ENCODE measurements at regions not wholly inside any gene's neighbourhood (a gene's known extent, or its start where the extent isn't known, plus 50 kb on each side); places are given as distances from the start of the nearest gene placed in this dataset.
"Not testable (repeated sequence)": the region's sequence is repeated elsewhere in the genome, so short reads cannot be mapped to it uniquely, and the experiment has no call there.

DNA sequence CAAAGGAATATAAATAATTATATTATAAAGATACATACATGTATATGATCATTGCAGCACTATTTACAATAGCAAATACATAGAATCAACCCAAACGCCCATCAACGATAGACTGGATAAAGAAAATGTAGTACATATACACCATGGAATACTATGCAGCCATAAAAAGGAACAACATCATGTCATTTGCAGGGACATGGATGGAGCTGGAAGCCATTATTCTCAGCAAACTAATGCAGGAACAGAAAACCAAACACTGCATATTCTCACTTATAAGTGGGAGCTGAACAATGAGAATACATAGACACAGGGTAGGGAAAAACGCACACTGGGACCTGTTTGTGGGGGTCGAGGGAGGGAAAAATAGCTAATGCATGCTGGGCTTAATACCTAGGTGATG lies 120.9 kb upstream of the ZCCHC13 start:
- in situ Hi-C loops (cut with HindIII; ENCODE audit: low sequenced_read_pairs); DNase-seq (ENCODE audit: low spot score): not testable (repeated sequence)

DNA sequence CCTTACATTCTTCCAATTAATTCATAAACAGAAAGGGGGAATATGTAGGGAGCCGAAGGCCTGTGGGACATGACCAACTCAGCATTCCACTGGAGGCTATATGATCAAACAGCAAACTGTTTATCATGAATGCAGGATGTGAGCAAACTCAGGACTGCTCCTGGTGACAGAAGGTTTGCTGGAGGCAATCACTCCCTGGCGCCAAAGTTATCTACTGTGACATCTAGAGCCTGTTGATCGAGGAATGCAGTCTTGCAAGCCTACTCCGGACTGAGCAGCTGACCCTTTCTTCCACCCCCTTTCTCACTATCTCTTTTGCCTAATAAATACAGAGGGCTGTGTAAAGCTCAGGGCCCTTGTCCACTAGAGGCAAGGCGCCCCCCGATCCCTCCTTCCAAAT lies 122.0 kb upstream of the ZCCHC13 start:
- DNase-seq (ENCODE audit: low spot score); in situ Hi-C loops (cut with HindIII; ENCODE audit: low sequenced_read_pairs): not testable (repeated sequence)

DNA sequence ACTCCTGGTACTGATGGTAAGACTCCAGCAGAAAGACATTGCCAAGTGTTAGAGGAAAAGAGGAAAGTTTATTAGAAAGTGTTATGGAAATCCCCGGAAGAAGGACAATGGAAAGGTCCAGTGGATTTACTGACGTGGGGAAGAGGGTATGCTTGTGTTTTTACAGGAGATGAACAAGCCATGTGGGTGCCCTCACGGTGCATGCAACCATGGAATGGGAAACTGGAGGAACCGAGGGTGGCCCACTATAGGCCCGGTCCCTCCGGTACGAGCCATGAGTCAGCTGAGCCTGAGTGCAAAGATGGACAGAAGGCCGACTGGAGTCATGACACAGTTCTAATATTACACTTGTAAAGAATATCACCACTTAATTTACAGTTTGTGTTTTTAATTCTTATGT lies 123.3 kb upstream of the ZCCHC13 start:
- in situ Hi-C loops (cut with HindIII; ENCODE audit: low sequenced_read_pairs), result no loop called here
- DNase-seq (ENCODE audit: low spot score), result no peak

DNA sequence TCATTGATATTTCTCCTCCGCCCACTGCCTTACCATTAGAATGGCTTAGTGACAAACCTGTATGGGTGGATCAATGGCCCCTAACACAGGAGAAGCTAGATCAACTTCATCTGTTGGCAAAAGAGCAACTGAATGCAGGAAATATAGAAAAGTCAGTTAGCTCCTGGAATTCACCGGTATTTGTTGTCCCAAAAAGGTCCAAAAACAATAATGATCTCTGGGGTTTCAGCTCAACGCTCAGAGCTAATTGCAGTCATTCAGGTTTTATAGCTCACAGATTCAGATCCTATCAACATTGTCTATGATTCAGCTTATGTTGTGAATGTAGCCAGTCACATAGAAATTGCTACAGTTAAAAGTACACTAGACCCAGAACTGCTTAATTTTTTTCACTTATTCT lies 124.0 kb upstream of the ZCCHC13 start:
- no peak for DNase-seq (ENCODE audit: low spot score)
- in situ Hi-C loops (cut with HindIII; ENCODE audit: low sequenced_read_pairs), result no loop called here

DNA sequence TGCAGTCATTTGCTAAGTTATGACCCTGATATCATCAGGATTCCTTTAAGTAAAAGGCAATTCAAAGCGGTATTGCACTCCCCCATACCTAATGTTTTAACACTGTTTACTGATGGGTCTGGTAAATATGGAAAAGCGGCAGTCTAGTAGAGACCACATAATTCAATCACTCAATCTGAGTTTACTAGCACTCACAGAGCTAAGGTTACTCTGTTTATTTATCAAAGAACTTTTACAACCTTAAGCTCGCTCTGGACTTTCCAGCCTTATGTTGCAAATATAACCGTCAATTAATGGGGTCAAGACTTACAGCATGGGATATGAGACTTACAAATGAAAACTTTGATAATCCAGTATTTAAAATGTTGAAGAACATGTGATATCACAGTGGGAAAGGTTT lies 124.5 kb upstream of the ZCCHC13 start:
- in situ Hi-C loops (cut with HindIII; ENCODE audit: low sequenced_read_pairs), result no loop called here
- no peak for DNase-seq (ENCODE audit: low spot score)

DNA sequence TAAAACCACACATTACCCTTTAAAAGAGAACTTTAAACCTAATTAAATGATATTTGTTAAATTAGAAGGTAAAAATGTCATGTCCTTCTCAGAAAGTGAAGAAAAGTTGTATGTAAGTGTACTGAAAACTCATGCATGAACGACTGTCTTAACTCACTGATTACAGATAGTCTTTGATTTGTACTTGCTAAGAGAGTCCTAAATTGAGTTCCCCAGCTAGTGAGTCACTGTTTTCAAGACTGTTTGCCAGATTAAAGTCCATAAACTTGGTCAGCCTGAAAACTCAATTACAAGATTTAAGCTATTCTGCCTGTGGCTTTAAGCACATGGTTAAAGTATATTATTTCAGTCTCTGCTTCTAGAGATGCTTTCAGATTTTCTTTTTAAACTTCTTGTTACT lies 124.9 kb upstream of the ZCCHC13 start:
- in situ Hi-C loops (cut with HindIII; ENCODE audit: low sequenced_read_pairs), result no loop called here
- DNase-seq (ENCODE audit: low spot score), result no peak

DNA sequence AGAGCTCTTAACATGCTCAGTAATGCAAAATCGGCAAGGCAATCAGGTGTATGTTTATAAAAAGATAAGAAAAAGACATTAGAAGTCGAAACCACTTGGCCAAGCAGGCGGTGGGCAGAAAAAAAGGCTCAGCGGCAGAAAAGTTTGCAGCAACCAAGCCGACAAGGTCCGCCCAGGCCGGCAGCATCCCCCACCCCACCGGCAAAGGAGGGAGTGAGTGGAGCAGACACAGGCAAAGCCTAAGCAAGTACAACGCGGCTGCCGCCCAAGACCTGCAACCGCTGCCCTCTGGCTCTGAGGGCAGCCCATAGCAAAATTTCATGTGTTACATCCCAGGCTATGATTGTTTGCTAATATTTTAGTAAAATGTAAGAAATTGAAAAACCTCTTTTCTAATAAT lies 125.4 kb upstream of the ZCCHC13 start:
- no peak for DNase-seq (ENCODE audit: low spot score)
- in situ Hi-C loops (cut with HindIII; ENCODE audit: low sequenced_read_pairs), result no loop called here

DNA sequence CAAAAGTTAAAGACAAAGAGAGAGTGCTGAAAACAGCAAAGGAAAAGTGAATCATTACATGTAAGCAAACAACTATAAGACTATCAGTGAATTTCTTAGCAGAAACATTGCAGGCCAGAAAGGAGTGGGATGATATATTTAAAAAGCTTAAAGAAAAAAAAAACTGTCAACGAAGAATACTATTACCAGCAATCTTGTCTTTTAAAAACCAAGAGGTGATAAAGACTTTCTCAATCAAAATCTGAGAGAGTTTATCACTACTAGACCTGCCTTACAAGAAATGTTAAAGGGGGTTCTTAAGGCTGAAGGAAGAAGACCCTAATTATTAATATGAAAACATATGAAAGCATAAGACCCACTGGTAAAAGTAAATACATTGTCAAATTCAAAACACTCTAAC lies 132.5 kb upstream of the ZCCHC13 start:
- in situ Hi-C loops (cut with HindIII; ENCODE audit: low sequenced_read_pairs), result no loop called here
- no peak for DNase-seq (ENCODE audit: low spot score)

DNA sequence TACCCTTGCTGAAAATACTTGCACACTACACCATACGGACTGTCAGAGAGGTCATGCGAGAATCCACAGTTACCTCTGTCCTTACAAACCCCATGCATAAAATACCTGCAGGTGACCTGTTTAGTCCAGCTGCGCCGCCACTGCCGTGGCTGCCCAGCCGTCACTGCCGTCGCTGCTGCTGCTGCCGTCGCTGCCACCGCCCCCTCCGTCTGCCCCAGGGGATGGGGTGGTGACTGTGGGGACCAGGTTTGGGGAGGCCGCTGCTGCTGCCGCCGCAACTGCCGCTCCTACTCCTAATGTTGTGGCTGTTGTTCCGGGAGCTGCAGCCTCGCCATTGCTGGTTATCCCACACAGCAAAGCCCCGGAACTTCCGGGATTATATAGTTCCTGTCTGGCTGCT lies 141.8 kb upstream of the ZCCHC13 start:
- in situ Hi-C loops (cut with HindIII; ENCODE audit: low sequenced_read_pairs), result no loop called here
- no peak for DNase-seq (ENCODE audit: low spot score)

DNA sequence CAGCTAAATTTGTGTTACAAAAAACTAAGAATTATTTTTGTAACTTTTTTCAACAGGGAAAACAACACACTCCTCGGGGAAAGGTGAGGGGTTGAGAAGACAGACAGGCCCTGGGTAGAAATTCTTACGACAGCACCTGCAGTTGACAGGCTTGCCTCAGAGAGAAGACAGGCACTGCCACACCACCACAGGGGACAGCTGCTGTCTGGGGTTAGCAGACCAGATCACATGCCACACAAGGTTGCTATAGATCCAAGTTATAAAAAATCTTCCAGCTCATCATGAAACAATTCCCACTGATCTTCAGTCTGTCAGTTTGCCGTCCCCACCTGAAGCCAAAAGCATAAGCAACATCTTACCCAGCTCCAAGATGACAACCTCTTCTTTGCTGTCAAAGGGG lies 143.2 kb upstream of the ZCCHC13 start:
- DNase-seq (ENCODE audit: low spot score), result no peak
- in situ Hi-C loops (cut with HindIII; ENCODE audit: low sequenced_read_pairs), result no loop called here

DNA sequence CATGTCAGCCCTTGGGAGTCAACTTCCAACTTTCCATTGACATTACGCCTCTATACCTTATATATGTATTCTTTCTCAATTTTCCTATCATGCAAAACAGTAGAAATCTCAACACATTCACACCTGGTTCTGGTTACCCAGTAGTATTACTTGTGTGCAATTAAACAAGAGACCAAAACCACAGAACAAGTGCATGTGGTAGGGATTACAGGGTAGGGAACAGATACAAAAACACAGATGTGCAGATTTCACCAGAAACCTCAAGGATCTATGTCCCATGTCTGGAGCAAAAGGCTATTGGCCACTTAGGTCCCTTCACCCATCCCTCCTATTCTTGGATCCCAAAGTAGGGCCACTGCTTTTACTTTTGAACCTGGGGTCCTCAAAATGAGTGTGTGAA lies 143.6 kb upstream of the ZCCHC13 start:
- in situ Hi-C loops (cut with HindIII; ENCODE audit: low sequenced_read_pairs), result no loop called here
- no peak for DNase-seq (ENCODE audit: low spot score)

DNA sequence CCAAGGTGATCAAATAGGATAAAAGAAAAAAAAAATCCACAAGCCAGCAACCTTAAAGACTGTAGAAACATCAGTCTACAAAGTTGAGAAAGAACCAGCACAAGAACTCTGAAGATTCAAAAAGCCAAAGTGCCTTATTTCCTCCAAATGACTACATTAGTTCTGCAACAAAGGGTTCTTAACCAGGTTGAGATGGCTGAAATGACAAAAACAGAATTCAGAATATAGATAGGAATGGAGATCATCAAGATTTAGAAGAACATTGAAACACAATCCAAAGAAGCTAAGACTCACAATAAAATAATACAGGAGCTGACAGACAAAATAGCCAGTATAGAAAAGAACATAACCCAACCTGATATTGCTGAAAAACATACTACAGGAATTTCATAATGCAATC lies 156.5 kb upstream of the ZCCHC13 start:
- in situ Hi-C loops (cut with HindIII; ENCODE audit: low sequenced_read_pairs), result no loop called here
- no peak for DNase-seq (ENCODE audit: low spot score)

DNA sequence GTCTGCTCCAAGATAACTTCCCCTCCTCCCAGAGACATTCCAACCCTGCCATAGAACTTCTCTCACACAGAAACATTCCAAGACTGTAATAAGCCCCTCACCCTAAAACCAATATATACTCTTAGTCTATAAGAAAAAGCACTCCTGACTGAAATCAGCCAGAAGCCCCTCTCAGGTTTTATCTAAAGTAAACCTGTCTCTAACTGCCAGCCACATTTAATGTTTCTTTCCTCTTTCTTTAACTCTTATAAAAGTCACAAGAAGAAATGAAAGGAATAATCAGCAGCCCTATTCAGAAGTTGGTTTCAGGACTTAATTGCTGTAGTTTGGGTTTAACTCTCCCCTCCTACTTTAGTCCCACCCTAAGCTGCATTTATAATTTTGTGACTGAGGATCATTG lies 165.0 kb upstream of the ZCCHC13 start:
- in situ Hi-C loops (cut with HindIII; ENCODE audit: low sequenced_read_pairs), result no loop called here
- no peak for DNase-seq (ENCODE audit: low spot score)

DNA sequence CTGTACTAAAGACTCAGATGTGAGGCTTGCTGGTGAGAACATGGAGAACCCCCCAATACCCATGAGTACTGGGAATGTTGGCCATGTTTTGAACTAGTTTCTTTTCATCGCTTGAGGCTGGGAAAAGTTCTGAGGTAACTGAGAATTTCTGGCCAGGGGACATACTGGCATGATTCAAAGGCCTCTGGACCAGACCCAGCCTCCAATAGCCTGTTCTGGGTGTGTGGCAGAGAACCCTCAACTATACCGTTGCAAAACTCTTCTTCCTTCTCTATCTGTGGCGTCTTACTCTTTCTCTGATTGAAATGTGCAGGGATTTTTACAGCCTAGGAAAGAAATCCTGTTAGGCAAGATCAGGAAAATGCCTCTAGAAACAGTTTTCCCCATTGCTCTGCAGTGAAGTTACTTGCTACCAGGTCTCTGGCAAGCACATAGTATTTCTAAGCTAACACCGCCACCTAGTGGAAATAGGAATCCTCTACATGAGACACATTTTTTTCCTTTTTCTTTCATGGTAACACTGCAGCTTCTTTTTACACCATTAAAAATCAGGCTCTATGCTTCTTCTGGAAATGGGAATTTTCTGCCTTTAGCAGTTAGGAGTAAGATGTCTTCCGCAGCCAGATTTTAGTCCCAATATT lies 170.7 kb upstream of the ZCCHC13 start:
- in situ Hi-C loops (cut with HindIII; ENCODE audit: low sequenced_read_pairs), result no loop called here
- DNase-seq (ENCODE audit: low spot score), result peak; percentile 73

DNA sequence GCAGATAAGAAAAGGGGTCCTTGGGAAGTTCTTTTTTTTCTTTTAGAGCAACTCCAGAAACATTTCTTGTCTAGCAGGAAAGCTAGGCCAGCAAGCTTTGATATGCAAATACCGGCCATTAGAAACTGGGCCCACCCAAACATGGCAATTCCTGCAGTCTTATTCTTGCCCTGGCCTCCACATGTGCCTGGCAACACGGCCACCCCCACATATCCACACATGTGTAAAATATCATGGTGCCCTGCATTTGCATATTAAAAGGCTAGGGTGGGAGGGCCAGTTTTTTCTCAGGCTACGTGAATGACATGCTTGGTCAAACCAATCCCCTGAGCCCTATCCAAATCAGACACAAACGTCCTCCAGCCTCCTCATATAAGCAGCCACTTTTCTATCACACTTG lies 171.7 kb upstream of the ZCCHC13 start:
- no peak for DNase-seq (ENCODE audit: low spot score)
- in situ Hi-C loops (cut with HindIII; ENCODE audit: low sequenced_read_pairs), result no loop called here

DNA sequence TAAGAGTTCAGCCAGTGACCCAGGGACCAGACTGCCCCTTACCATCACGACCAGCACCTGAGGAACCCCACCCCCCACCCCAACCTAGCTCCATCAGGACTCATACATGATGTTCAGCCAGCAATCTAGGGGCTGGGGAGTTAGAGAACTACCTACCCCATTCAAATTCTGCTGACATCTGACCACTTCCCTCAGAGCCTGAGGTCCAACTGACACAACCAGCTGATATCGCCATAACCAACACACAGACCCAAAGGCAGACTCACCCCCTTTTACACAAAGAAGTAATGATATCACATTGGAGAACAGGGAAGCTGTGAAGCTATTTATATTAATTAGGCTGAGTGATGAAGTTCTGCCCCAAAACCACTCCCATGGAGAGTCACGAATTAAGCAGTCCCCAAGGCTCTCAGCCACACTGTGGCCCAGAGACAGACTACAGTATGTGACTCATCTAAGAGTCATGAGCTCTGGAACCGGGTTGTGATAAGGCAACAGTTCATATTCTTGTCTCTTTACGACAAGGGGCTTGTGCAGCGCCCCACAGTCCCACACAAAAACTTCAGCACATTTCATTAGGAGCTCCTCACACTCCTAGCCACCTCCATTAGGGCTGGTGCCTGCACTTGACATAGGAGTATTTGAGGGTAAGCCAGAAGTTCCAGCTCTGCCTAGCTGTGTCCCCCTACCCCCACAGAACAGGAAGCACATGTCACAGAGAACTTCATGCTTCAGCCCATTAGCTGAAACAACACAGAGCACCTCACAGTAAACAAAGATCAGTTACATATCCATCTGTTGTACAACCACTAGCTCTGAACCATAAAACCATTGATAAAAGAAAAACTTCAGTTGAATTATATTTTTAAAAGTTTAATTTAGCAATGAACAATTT lies 184.7 kb upstream of the ZCCHC13 start:
- in situ Hi-C loops (cut with HindIII; ENCODE audit: low sequenced_read_pairs), result no loop called here
- no peak for DNase-seq (ENCODE audit: low spot score)

DNA sequence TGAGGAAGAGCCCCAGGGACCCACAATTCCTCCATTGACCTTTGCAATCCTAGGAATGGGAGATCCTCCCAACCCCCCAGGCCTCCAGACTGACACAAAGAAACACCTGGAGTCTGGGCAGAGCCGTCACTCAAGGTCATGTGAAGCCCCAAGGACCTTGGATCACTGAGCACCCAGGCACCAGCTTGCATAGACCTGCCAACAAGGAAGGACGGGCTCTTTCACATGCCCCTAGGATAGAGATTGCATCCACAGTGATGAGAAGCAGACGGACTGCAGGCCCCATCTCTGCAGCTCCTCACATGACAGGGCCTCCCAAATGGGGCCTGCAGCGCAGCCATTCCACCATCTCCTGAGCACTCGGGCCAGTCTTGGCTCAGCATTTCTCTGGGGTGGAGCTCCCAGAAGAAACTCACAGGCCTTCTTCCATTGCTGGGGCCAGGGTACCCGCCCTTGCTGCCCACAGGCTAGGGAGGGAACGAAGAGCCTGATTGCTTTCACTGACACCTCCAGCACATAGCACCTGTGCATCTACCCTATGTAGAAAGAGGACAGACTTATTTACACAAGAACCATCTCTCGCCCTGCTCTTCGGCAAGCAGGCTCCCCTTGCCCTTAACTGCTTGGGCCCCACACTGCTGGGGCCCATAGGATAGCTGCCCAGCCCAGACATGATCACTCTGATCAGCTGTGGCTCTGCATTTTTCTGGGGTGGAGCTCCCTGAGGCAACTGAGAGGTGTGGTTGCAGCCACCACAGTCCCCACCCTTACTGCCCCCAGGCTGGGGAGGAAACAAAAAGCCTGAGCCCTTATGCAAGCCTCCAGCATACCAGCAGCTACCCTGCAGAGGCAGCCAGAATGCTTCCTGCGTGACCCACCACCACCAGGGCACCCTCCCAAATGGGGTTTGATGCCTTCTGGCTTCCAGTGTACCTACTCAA lies 185.7 kb upstream of the ZCCHC13 start:
- DNase-seq (ENCODE audit: low spot score), result no peak
- in situ Hi-C loops (cut with HindIII; ENCODE audit: low sequenced_read_pairs), result no loop called here

DNA sequence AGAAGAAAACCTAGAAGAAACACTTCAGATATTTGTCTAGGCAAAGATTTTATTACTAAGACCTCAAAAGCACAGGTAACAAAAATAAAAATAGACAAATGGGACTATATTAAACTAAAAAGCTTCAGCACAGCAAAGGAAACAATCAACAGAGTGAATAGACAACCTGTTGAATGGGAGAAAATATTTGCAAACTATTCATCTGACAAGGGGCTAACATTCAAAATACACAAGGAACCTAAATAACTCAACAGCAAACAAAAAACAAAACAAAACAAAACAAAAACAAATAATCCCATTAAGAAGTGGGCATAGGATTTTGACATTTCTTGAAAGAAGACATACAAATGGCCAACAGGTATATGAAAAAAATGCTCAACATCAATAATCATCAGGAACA lies 192.7 kb upstream of the ZCCHC13 start:
- in situ Hi-C loops (cut with HindIII; ENCODE audit: low sequenced_read_pairs), result no loop called here
- DNase-seq (ENCODE audit: low spot score), result no peak

DNA sequence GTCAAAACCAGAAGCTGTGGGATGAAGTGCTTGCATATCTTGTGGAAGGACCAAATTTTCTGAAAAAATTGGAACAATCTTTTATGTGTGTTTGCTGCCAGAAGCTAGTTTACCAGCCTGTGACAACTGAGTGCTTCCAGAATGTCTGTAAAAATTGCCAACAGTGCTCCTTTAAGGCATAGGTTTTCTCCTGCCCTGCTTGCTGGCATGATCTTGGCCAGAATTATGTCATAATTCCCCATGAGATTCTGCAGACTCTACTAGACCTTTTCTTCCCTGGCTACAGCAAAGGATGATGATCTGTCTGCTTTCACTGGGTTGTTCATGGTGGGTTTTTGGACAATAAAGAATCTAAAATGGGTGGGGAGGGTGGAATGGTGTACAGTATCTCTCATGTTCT lies 196.3 kb upstream of the ZCCHC13 start:
- in situ Hi-C loops (cut with HindIII; ENCODE audit: low sequenced_read_pairs), result no loop called here

More for the DNA sequence above, 196.3 kb upstream of the ZCCHC13 start:
- DNase-seq (ENCODE audit: low spot score), result no peak

Data from G401 (cell line).